NCI-H526 (cell line): ENCODE measurements at regions not wholly inside any gene's neighbourhood (a gene's known extent, or its start where the extent isn't known, plus 50 kb on each side); places are given as distances from the start of the nearest gene placed in this dataset.

ENCODE experiments used
- DNase-seq, 2 experiments: peaks; one replicate each; lab custom pipeline; 2025; lab: John Stamatoyannopoulos, UW

DNA sequence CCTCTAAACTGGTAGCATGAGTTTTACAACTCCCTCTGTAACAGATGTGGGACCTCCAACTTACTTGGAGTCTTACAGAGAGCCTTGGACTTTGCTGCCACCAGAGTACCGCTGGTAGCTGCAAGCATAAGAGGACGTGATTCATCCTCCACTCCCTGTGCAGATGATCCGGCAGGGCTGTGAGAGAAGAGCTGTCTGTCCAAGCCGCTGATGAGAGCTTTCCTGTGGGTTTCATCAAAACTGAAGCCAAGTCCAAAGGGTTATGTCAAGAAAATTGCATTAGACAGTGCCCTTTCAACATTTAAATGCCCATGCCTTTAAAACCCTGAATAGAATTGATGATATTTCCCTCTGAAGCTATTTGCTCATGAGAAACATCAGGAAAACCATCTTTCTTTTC, 85.8 kb downstream of the LLPH start:
- DNase-seq, result no peak

DNA sequence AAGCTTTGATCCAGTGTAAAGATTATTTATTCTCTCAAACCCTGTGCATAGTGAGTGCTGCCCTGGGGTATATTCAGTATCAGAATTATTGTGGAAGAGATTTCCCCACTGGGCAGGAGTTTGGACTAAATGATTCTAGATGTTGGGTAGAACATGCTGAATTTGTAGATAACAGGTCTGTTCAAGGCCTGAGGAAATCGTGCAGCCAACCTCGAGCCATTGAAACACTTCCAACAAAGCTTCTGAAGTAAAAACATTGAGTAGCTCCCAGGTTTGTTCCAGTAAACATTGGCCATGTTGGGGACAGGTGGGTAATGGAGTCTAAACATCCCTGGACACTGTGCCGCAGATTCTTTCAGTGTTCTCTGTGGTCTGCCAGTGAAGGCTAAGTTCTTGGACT, 87.5 kb downstream of the LLPH start:
- DNase-seq, result no peak

GRCh38 chr12:66041651-66042363, 88.7 kb downstream of the LLPH start:
- no peak for DNase-seq

GRCh38 chr12:66036317-66036716, 94.2 kb downstream of the LLPH start:
- DNase-seq, result no peak

- peak; percentile 2 to 74 for DNase-seq
Measured at GRCh38 chr12:66035288-66035966, 95.1 kb downstream of the LLPH start.

DNA sequence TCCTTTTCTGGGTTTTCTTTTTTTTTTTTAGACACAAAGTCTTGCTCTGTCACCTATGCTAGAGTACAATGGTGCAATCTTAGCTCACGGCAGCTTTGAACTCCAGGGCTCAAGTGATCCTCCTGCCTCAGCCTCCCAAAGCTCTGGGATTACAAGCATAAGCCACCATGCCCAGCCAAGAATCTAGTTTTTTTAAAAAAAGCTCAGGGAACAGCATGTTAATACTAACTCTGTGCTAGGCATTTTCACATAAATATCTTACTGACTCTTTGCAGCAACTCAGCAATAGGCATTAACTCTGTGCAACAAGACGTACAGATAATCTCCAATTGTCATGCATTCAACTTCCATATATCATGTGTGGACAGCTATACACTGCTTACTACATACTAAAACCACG, 97.4 kb downstream of the LLPH start:
- DNase-seq, result no peak

DNA sequence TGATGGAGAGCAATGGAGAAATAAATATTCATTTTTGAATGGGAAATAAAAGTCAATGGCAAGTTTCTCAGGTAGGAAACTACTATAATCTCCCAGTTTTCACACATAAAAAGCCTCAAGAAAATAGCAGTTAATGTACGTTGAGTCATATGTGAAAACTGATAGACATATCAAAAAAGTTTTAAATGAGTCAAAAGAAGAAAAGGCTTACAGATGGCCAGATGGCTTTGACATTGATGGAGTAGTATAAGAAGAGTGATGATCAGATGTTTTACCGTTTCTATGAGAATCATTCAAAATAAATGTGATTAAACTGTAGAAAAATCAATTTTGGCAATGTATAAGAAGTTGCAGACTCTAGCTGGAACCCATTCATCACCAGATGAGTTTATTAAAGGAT, 97.8 kb downstream of the LLPH start:
- no peak for DNase-seq

DNA sequence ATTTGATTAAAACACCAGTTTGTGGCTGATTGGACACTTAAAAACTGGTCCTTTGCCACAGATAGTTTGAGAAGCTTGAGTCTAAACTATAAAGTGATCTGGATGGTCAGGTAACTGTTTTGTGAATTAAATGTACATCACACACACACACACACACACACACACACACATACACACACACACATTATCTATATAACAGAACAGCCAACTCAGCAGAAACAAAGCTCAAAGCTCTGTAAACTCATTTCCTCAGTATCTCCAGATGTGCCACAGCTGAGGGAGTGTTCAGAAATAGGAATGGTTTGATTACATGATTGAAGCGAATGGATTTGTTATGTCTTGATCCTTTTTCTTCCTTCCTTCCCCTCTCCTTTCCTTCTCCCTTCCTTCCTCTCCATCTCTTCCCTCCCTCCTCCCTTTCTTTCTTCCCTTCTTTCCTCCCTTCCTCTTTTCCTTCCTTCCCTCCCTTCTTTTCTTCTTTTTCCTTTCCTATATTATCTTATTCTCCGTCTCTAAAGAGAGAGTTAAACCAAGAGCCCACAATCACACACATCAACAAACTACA, 100.3 kb downstream of the LLPH start:
- DNase-seq, result no peak

DNA sequence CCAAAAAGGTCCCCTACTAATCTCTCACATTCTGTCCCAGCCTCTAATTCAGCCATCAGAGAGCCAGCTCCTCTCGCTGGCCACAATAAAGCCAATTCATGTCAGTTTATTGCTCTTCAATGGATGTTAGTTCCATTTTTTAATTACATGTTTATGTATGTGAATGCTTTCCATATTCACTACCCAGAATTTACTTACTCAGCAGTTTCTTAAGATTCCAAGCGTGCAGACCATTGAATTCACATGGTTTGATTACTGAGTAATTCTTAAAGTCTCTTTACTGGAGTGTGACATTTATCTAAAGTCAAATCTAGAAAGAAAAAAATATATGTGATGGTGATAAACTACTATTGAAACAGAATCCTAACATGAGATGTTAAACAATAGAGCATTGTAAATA, 102.2 kb downstream of the LLPH start:
- DNase-seq, result peak; percentile 77 to 82

- DNase-seq, result no peak
Measured at GRCh38 chr12:66025477-66025876, 105.1 kb downstream of the LLPH start.

DNA sequence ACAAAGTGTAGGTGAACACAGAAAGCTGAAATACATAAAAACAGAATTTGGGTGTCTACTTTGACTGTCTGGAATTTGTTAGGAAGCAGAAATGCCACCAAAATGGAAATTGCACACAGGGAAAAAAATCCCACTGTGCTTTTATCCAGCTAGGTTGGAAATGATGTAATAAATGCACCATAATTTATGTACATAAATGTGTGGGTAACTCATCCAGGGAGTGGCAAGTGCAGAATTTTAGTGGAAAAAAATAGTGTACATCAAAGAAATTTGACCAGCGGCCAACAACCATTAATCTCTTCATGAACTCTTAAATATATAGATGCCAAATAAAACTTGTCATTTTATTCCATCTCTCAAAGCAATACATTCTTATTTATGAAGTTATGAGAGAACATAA, 105.6 kb downstream of the LLPH start:
- DNase-seq, result no peak

DNA sequence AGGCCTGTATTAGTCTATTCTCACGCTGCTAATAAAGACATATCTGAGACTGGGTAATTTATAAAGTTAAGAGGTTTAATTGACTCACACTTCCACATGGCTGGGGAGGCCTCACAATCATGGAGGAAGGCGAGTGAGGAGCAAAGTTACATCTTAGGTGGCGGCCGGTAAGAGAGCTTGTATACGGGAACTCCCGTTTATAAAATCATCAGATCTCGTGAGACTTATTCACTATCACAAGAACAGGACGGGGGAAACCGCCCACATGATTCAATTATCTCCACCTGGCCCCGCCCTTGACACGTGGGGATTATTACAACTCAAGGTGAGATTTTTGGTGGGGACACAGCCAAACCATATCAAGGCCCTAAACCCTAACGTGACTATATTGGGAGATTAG, 110.1 kb downstream of the LLPH start:
- no peak for DNase-seq

DNA sequence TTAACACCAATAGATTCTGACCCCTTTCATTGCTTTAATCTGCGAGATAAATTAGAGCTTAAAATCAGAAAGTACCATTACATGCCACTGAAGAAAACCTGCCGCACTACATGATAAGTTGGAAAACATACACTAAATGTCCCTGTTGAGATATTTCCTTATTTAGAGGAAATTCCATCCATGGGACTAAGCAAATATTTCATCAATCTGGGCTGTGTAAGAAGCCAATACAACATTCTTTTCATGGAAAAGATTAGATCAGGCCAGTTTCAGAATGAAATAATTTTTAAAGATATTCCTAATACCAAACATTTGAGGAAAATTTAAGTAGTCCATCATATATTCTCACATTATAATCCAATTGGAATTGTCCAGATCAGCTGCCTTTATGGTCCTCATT, 112.8 kb downstream of the LLPH start:
- DNase-seq, result no peak
